ENCODE measurements at regions not wholly inside any gene's neighbourhood (a gene's known extent, or its start where the extent isn't known, plus 50 kb on each side); places are given as distances from the start of the nearest gene placed in this dataset.

GRCh38 chr21:43302769-43303168, 124.2 kb downstream of the SIK1 start:
- no TSS peak for BruUV-seq (replicated peaks)
- no peak for FAIRE-seq

More at GRCh38 chr21:43302769-43303168, 124.2 kb downstream of the SIK1 start:
- Histone ChIP-seq H3K36me3 (ENCODE audit: control insufficient read depth in 2 of 2, extremely low read depth in 1 of 2, insufficient read depth in 2 of 2, low read length in 2 of 2) (no peaks in the 10 kb centered on the region), H3K9me3 (replicated peaks; ENCODE audit: control insufficient read depth, insufficient read depth, low read length) (no peaks in the 10 kb centered on the region), H2AFZ (ENCODE audit: low read depth, low read length) (no peak overlapping the region), H3K4me2 (ENCODE audit: insufficient read depth, low read length) (no peak overlapping the region), H3K79me2 (ENCODE audit: control insufficient read depth, insufficient read depth, low read length) (no peaks in the 10 kb centered on the region), H3K9me1 (replicated peaks; ENCODE audit: control insufficient read depth, extremely low read depth, insufficient read depth, low read length) (no peaks in the 10 kb centered on the region), H3K27ac (ENCODE audit: insufficient read depth, low read depth, low read length) (no peak overlapping the region), H3K4me3 (replicated peaks in 1 of 3; ENCODE audit: insufficient read depth in 1 of 3, low read depth in 1 of 3, low read length in 3 of 3) (no peak overlapping the region), H3K4me1 (ENCODE audit: control insufficient read depth, extremely low read depth, insufficient read depth, low read length) (no peaks in the 10 kb centered on the region), H3K27me3 (ENCODE audit: control insufficient read depth in 2 of 2, insufficient read depth in 2 of 2, low read length in 2 of 2) (no peaks in the 10 kb centered on the region), H3K9ac (replicated peaks; ENCODE audit: extremely low read depth, insufficient read depth, low read length) (no peak overlapping the region), H4K20me1 (replicated peaks; ENCODE audit: control insufficient read depth, extremely low read depth, insufficient read depth, low read length) (no peaks in the 10 kb centered on the region)
- CTCF ChIA-PET: interaction anchor here (1.6 kb wide), 1 partner anchor 9 kb away, joined by 4 read pairs; no protein-coding TSS in a partner anchor
- no peak for TF ChIP-seq FOS (IDR thresholded peaks at IDR 0.05; ENCODE audit: borderline replicate concordance, insufficient read depth, low read length)
- TF ChIP-seq GATA2 (IDR thresholded peaks at IDR 0.05; ENCODE audit: insufficient read depth, insufficient read length, low read depth, low read length): no peak
- no peak for TF ChIP-seq CTCF (IDR thresholded peaks at IDR 0.05; ENCODE audit: extremely low read depth in 1 of 2, insufficient read depth in 1 of 2, low read depth in 1 of 2, low read length in 2 of 2)
- TF ChIP-seq EZH2 (IDR thresholded peaks at IDR 0.05; ENCODE audit: borderline replicate concordance, low read depth, low read length, severe bottlenecking): no peak
- no peak for TF ChIP-seq POLR2AphosphoS5 (IDR thresholded peaks at IDR 0.05; ENCODE audit: insufficient read depth, low read depth, low read length)
- no peak for TF ChIP-seq MYC (IDR thresholded peaks at IDR 0.05; ENCODE audit: low read depth, low read length)
- TF ChIP-seq POLR2A (IDR thresholded peaks at IDR 0.05; ENCODE audit: low read depth, low read length): no peak
- TF ChIP-seq JUN (IDR thresholded peaks at IDR 0.05; ENCODE audit: borderline replicate concordance, insufficient read depth, insufficient read length, low read depth): no peak
- no peak for TF ChIP-seq MAX (IDR thresholded peaks at IDR 0.05; ENCODE audit: insufficient read depth, insufficient read length)
- POLR2A ChIA-PET: no interaction called here
- intact Hi-C loops (cut with micrococcal nuclease) (no loop called here), dilution Hi-C loops (cut with MboI; ENCODE audit: extremely low pct_ligation_motif_present, low sequenced_read_pairs) (no loop called here)
- no peak for DNase-seq (ENCODE audit: low read depth, low spot score)
